ENCODE measurements at regions not wholly inside any gene's neighbourhood (a gene's known extent, or its start where the extent isn't known, plus 50 kb on each side); places are given as distances from the start of the nearest gene placed in this dataset.

- H3K27ac ChIP-seq: no peak overlapping the region
- no peaks in the 10 kb centered on the region for H3K27me3 ChIP-seq (replicated peaks; ENCODE audit: insufficient read depth)
- no peaks in the 10 kb centered on the region for H3K36me3 ChIP-seq
- ATAC-seq (ENCODE audit: insufficient number of reproducible peaks, low FRiP score, low read depth) (no peak), DNase-seq (ENCODE audit: low spot score) (no peak)
- H3K9me3 ChIP-seq: no peaks in the 10 kb centered on the region
- H3K4me3 ChIP-seq: no peak overlapping the region
- H3K4me1 ChIP-seq (ENCODE audit: control insufficient read depth in 1 of 2, low read depth in 2 of 2): no peaks in the 10 kb centered on the region
- no peak for TF ChIP-seq CTCF (IDR thresholded peaks at IDR 0.05)
Measured at GRCh38 chr4:131534944-131535645, 1614.0 kb upstream of the PCDH10 start.

GRCh38 chr4:131540256-131540655, 1608.8 kb upstream of the PCDH10 start:
- TF ChIP-seq CTCF (IDR thresholded peaks at IDR 0.05): no peak
- Histone ChIP-seq H3K4me3 (no peak overlapping the region), H3K9me3 (no peaks in the 10 kb centered on the region), H3K36me3 (no peaks in the 10 kb centered on the region), H3K27ac (no peak overlapping the region), H3K27me3 (replicated peaks; ENCODE audit: insufficient read depth) (no peaks in the 10 kb centered on the region), H3K4me1 (ENCODE audit: control insufficient read depth in 1 of 2, low read depth in 2 of 2) (no peaks in the 10 kb centered on the region)
- DNase-seq (ENCODE audit: low spot score): no peak
- ATAC-seq (ENCODE audit: insufficient number of reproducible peaks, low FRiP score, low read depth): no peak

- ATAC-seq (ENCODE audit: insufficient number of reproducible peaks, low FRiP score, low read depth): no peak
- DNase-seq (ENCODE audit: low spot score): no peak
- no peak overlapping the region for H3K4me3 ChIP-seq
- no peak overlapping the region for H3K27ac ChIP-seq
- no peak for TF ChIP-seq CTCF (IDR thresholded peaks at IDR 0.05)
- H3K27me3 ChIP-seq (replicated peaks; ENCODE audit: insufficient read depth): no peaks in the 10 kb centered on the region
- H3K36me3 ChIP-seq: no peaks in the 10 kb centered on the region
- H3K9me3 ChIP-seq: no peaks in the 10 kb centered on the region
- H3K4me1 ChIP-seq (ENCODE audit: control insufficient read depth in 1 of 2, low read depth in 2 of 2): no peaks in the 10 kb centered on the region
Measured at GRCh38 chr4:131547506-131547981, 1601.5 kb upstream of the PCDH10 start.

GRCh38 chr4:131551306-131551705, 1597.8 kb upstream of the PCDH10 start:
- Histone ChIP-seq H3K4me1 (ENCODE audit: control insufficient read depth in 1 of 2, low read depth in 2 of 2) (no peaks in the 10 kb centered on the region), H3K27ac (no peak overlapping the region), H3K27me3 (replicated peaks; ENCODE audit: insufficient read depth) (no peaks in the 10 kb centered on the region), H3K4me3 (no peak overlapping the region), H3K36me3 (no peaks in the 10 kb centered on the region), H3K9me3 (no peaks in the 10 kb centered on the region)
- ATAC-seq (ENCODE audit: insufficient number of reproducible peaks, low FRiP score, low read depth) (no peak), DNase-seq (ENCODE audit: low spot score) (no peak)
- no peak for TF ChIP-seq CTCF (IDR thresholded peaks at IDR 0.05)

GRCh38 chr4:131566026-131566425, 1583.1 kb upstream of the PCDH10 start:
- Histone ChIP-seq H3K4me1 (ENCODE audit: control insufficient read depth in 1 of 2, low read depth in 2 of 2) (no peaks in the 10 kb centered on the region), H3K27me3 (replicated peaks; ENCODE audit: insufficient read depth) (no peaks in the 10 kb centered on the region), H3K4me3 (no peak overlapping the region), H3K27ac (no peak overlapping the region), H3K9me3 (no peaks in the 10 kb centered on the region), H3K36me3 (no peaks in the 10 kb centered on the region)
- TF ChIP-seq CTCF (IDR thresholded peaks at IDR 0.05): no peak
- ATAC-seq (ENCODE audit: insufficient number of reproducible peaks, low FRiP score, low read depth) (no peak), DNase-seq (ENCODE audit: low spot score) (no peak)

Measured in thoracic aorta (tissue), 2 donors.